HCEC 1CT (cell line): ENCODE measurements at regions not wholly inside any gene's neighbourhood (a gene's known extent, or its start where the extent isn't known, plus 50 kb on each side); places are given as distances from the start of the nearest gene placed in this dataset.

Source experiments
- DNase-seq: peaks from one replicate; pipeline ENCODE4 v3.0.0-alpha.2; 2017

DNA sequence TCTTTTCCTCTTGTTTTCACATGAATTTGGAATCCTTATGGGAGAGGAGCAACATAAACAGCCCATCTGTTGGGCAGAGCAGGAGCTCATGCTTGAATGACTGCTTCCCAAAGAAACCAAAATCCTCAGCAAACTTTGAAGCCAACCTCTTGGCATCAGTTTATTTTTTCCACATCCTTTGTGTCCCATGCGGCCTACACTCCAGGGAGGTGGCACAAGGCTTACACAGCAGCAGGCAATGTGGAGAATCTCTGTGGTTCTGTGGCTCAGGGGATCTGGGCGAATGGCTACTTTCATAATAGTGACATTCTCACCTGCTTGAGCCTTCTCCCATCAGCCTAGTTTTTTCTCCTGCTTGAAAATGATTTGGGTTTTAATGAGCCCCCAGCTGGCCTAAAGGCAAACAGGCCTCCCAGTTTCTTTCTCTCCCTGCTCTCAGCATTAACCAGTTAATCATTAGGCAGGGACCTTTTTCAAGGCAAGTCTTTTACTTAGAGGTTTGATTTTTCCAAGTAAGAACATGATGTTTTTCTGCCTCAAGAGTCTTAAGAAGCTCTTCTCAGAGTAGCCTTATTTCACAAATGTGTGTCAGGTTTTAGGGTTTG is 370.3 kb downstream of the ARHGEF28 start:
- DNase-seq = no peak

DNA sequence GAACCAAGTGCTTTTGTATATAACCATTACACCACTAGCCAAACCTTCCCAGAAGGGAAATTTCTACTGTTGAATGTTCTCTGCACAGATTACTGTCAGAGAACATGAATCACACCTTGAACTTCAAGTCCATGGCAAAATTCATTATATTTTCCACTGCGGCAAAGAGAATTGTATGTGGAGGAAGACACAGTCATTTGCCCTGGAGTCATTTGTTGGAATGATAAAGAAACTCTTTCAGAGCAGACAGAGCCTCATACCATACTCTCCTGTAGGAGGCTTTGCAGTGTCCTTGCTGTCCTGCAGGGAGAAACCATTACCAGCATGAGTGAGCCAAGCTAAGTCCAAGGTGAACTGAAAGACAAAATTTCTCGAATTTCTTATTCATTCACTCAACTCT is 369.0 kb downstream of the ARHGEF28 start:
- DNase-seq = no peak
